Mesenchymal stem cell (in vitro differentiated cells and primary cell): ENCODE measurements at regions not wholly inside any gene's neighbourhood (a gene's known extent, or its start where the extent isn't known, plus 50 kb on each side); places are given as distances from the start of the nearest gene placed in this dataset.
"Not testable (repeated sequence)": the region's sequence is repeated elsewhere in the genome, so short reads cannot be mapped to it uniquely, and the experiment has no call there.

Experiments
- DNase-seq: peaks from one replicate; pipeline ENCODE4 v3.0.0-alpha.2; 2013
- H2AFZ ChIP-seq: one replicate; pipeline ENCODE4 v1.6.1; 2013; ENCODE audit warnings: low read depth, mild to moderate bottlenecking, control low read depth, inconsistent platforms, low read length, moderate library complexity
- H2AK5ac ChIP-seq: 2 replicates; pipeline ENCODE4 v1.6.1; 2013; ENCODE audit warnings: low read length, moderate library complexity, mild to moderate bottlenecking, inconsistent platforms; ENCODE audit not compliant: severe bottlenecking
- H2BK120ac ChIP-seq: one replicate; pipeline ENCODE4 v1.6.1; 2013; ENCODE audit warnings: low read depth, mild to moderate bottlenecking, inconsistent platforms, low read length, moderate library complexity
- H2BK12ac ChIP-seq, 2 experiments: one replicate each; pipeline ENCODE4 v1.6.1; 2013; ENCODE audit warnings: inconsistent platforms in 2 of 2, low read length in 2 of 2, mild to moderate bottlenecking in 2 of 2, moderate library complexity in 2 of 2, control low read depth in 1 of 2
- H2BK15ac ChIP-seq: one replicate; pipeline ENCODE4 v1.6.1; 2013; ENCODE audit warnings: mild to moderate bottlenecking, low read depth, inconsistent platforms; ENCODE audit not compliant: poor library complexity, severe bottlenecking
- H2BK5ac ChIP-seq: 2 replicates; pipeline ENCODE4 v1.6.1; 2013; ENCODE audit warnings: low read depth, mild to moderate bottlenecking, low read length, control low read depth, inconsistent platforms; ENCODE audit not compliant: poor library complexity, severe bottlenecking
- H3K14ac ChIP-seq, 2 experiments: one replicate each; pipeline ENCODE4 v1.6.1; 2013; ENCODE audit warnings: inconsistent platforms in 2 of 2, low read length in 2 of 2, control low read depth in 1 of 2, mild to moderate bottlenecking in 1 of 2, moderate library complexity in 1 of 2
- H3K18ac ChIP-seq, 2 experiments: one replicate each; pipeline ENCODE4 v1.6.1; 2013; ENCODE audit warnings: inconsistent platforms in 2 of 2, low read length in 2 of 2, control low read depth in 1 of 2, low read depth in 1 of 2, mild to moderate bottlenecking in 1 of 2
- H3K23ac ChIP-seq, 2 experiments: one replicate each; pipeline ENCODE4 v1.6.1; 2013; ENCODE audit warnings: inconsistent platforms in 2 of 2, low read length in 2 of 2, mild to moderate bottlenecking in 2 of 2, moderate library complexity in 2 of 2, control low read depth in 1 of 2
- H3K27ac ChIP-seq: 2 replicates; pipeline ENCODE4 v1.5.1; 2013; ENCODE audit warnings: mild to moderate bottlenecking, moderate library complexity, low read length, control low read depth, inconsistent platforms; ENCODE audit not compliant: poor library complexity, severe bottlenecking
- H3K27me3 ChIP-seq, 2 experiments: 2 replicates each; pipeline versions ENCODE4 v1.6.1 to v1.7.0; 2013; ENCODE audit warnings: low read length in 2 of 2, mild to moderate bottlenecking in 2 of 2, moderate library complexity in 2 of 2, control low read depth in 1 of 2, inconsistent platforms in 1 of 2; ENCODE audit not compliant: control insufficient read depth in 1 of 2, insufficient read depth in 1 of 2
- H3K36me3 ChIP-seq, 2 experiments: 2 replicates each; pipeline versions ENCODE4 v1.6.1 to v1.7.0; 2013; ENCODE audit warnings: low read length in 2 of 2, control low read depth in 1 of 2, inconsistent platforms in 1 of 2, low read depth in 1 of 2, mild to moderate bottlenecking in 1 of 2; ENCODE audit not compliant: insufficient read depth in 2 of 2, control insufficient read depth in 1 of 2
- H3K4ac ChIP-seq, 2 experiments: one replicate each; pipeline ENCODE4 v1.6.1; 2013; ENCODE audit warnings: inconsistent platforms in 2 of 2, low read length in 2 of 2, mild to moderate bottlenecking in 2 of 2, moderate library complexity in 2 of 2, control low read depth in 1 of 2, low read depth in 1 of 2
- H3K4me1 ChIP-seq: 2 replicates; pipeline ENCODE4 v1.6.1; 2013; ENCODE audit warnings: low read depth, low read length, control low read depth; ENCODE audit not compliant: control insufficient read depth, insufficient read depth
- H3K4me2 ChIP-seq: 2 replicates; pipeline ENCODE4 v1.6.1; 2013; ENCODE audit warnings: low read length, mild to moderate bottlenecking, inconsistent platforms; ENCODE audit not compliant: poor library complexity, severe bottlenecking
- H3K4me3 ChIP-seq, 2 experiments: 2 replicates each; pipeline versions ENCODE4 v1.5.1 to v1.7.0; 2013; ENCODE audit warnings: low read length in 2 of 2, mild to moderate bottlenecking in 2 of 2, control low read depth in 1 of 2, low read depth in 1 of 2; ENCODE audit not compliant: insufficient read depth in 1 of 2
- H3K79me1 ChIP-seq: replicated peaks from 2 replicates; pipeline ENCODE4 v1.6.1; 2013; ENCODE audit warnings: mild to moderate bottlenecking, control low read depth, low read length, inconsistent platforms; ENCODE audit not compliant: poor library complexity, severe bottlenecking
- H3K9ac ChIP-seq: 2 replicates; pipeline ENCODE4 v1.7.0; 2013; ENCODE audit warnings: mild to moderate bottlenecking, low read length, moderate library complexity
- H3K9me3 ChIP-seq: 2 replicates; pipeline ENCODE4 v1.7.0; 2013; ENCODE audit warnings: mild to moderate bottlenecking, low read length; ENCODE audit not compliant: control insufficient read depth
- H4K8ac ChIP-seq: one replicate; pipeline ENCODE4 v1.6.1; 2013; ENCODE audit warnings: inconsistent platforms, mild to moderate bottlenecking, low read length, moderate library complexity
- H4K91ac ChIP-seq: one replicate; pipeline ENCODE4 v1.6.1; 2013; ENCODE audit warnings: mild to moderate bottlenecking, low read length, inconsistent platforms
- WGBS: methylation state at CpG from one replicate; pipeline ENCODE4 v1.1.7; 2013; ENCODE audit warnings: mixed read lengths; 5-methylcytosine and 5-hydroxymethylcytosine counted together

GRCh38 chr7:89845952-89846351, 308.3 kb upstream of the STEAP1 start:
- no peak overlapping the region for H4K8ac ChIP-seq
- no peak overlapping the region for H3K4me2 ChIP-seq
- WGBS = no CpG with 5 or more reads among the region's 2 CpGs

GRCh38 chr7:89849052-89849451, 305.2 kb upstream of the STEAP1 start:
- Histone ChIP-seq H4K8ac (no peak overlapping the region), H3K4ac (no peak overlapping the region), H3K9ac (no peak overlapping the region), H3K36me3 (no peaks in the 10 kb centered on the region), H3K27me3 (no peaks in the 10 kb centered on the region), H3K9me3 (no peaks in the 10 kb centered on the region), H3K4me2 (no peak overlapping the region), H2AK5ac (no peak overlapping the region), H3K18ac (no peak overlapping the region), H3K23ac (no peak overlapping the region), H3K4me3 (no peak overlapping the region), H2AFZ (no peak overlapping the region), H3K27ac (no peak overlapping the region), H3K14ac (no peak overlapping the region), H3K4me1 (no peaks in the 10 kb centered on the region), H2BK120ac (no peak overlapping the region), H2BK15ac (no peak overlapping the region), H3K79me1 (no peaks in the 10 kb centered on the region), H2BK5ac (no peak overlapping the region), H2BK12ac (no peak overlapping the region), H4K91ac (no peak overlapping the region)
- no peak for DNase-seq
- WGBS = no CpG with 5 or more reads among the region's 4 CpGs

More at GRCh38 chr7:89845952-89846351, 308.3 kb upstream of the STEAP1 start:
- Histone ChIP-seq H3K27me3 (no peaks in the 10 kb centered on the region), H3K18ac (no peak overlapping the region), H3K14ac (no peak overlapping the region), H2AFZ (no peak overlapping the region), H3K9me3 (no peaks in the 10 kb centered on the region), H3K36me3 (no peaks in the 10 kb centered on the region), H2BK12ac (no peak overlapping the region), H2BK5ac (no peak overlapping the region), H3K4me1 (no peaks in the 10 kb centered on the region), H3K79me1 (no peaks in the 10 kb centered on the region), H4K91ac (no peak overlapping the region), H2AK5ac (no peak overlapping the region), H3K9ac (no peak overlapping the region), H3K4me3 (no peak overlapping the region), H2BK120ac (no peak overlapping the region), H3K4ac (no peak overlapping the region), H3K23ac (no peak overlapping the region), H2BK15ac (no peak overlapping the region), H3K27ac (no peak overlapping the region)
- no peak for DNase-seq

- H3K4me2 ChIP-seq, H3K4ac ChIP-seq, H2BK5ac ChIP-seq, H3K9ac ChIP-seq, H2BK120ac ChIP-seq, H4K91ac ChIP-seq, H3K14ac ChIP-seq, H4K8ac ChIP-seq, H3K79me1 ChIP-seq, H3K23ac ChIP-seq, H3K18ac ChIP-seq, H2AK5ac ChIP-seq, H2AFZ ChIP-seq, H3K4me1 ChIP-seq, H3K27me3 ChIP-seq, H3K27ac ChIP-seq, H3K36me3 ChIP-seq, H2BK12ac ChIP-seq, DNase-seq, H3K4me3 ChIP-seq, H2BK15ac ChIP-seq: not testable (repeated sequence)
- H3K9me3 ChIP-seq = peaks cover 27% of the 10 kb centered on the region
These were observed 297.2 kb upstream of the STEAP1 start for GRCh38 chr7:89857053-89857452.

- H3K36me3 ChIP-seq = no peaks in the 10 kb centered on the region
- H3K14ac ChIP-seq = no peak overlapping the region
- no peak overlapping the region for H3K4ac ChIP-seq
- H4K91ac ChIP-seq = no peak overlapping the region
- no peak overlapping the region for H4K8ac ChIP-seq
- no peak overlapping the region for H2BK5ac ChIP-seq
- peaks cover 27% of the 10 kb centered on the region for H3K9me3 ChIP-seq
- no peak overlapping the region for H3K4me2 ChIP-seq
- no peaks in the 10 kb centered on the region for H3K79me1 ChIP-seq
- no peak overlapping the region for H2AK5ac ChIP-seq
- H3K18ac ChIP-seq = no peak overlapping the region
- no peaks in the 10 kb centered on the region for H3K27me3 ChIP-seq
- H3K23ac ChIP-seq = no peak overlapping the region
- H2BK15ac ChIP-seq = no peak overlapping the region
- 21% methylated on average over 1 of the region's 1 CpG for WGBS
- no peak overlapping the region for H3K9ac ChIP-seq
- no peak overlapping the region for H2BK12ac ChIP-seq
- no peaks in the 10 kb centered on the region for H3K4me1 ChIP-seq
- H2AFZ ChIP-seq = no peak overlapping the region
- no peak overlapping the region for H3K27ac ChIP-seq
- H2BK120ac ChIP-seq = no peak overlapping the region
- no peak overlapping the region for H3K4me3 ChIP-seq
- no peak for DNase-seq
These were observed 296.5 kb upstream of the STEAP1 start for GRCh38 chr7:89857767-89858166.
